ENCODE measurements at regions not wholly inside any gene's neighbourhood (a gene's known extent, or its start where the extent isn't known, plus 50 kb on each side); places are given as distances from the start of the nearest gene placed in this dataset.

DNA sequence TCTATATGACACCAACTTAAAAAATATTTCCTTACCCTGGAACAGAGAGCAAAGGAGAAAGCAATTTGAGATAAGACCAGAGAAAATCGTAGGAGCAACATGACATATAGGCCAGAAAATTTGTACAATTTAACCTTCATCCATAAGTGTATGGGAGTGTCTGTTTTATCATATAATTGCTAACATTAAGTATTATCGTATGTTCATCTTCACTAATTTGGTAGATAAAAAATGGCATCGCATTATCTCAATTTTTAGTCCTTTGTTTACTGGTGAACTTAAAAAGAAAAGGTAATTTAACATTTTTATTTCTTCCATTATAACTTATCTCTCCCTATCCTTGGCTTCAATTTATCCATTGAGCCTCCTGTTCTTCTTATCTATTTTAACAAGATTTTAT, 873.4 kb downstream of the KCNMA1 start:
- Histone ChIP-seq H3K9me3 (no peaks in the 10 kb centered on the region), H3K27ac (no peak overlapping the region), H3K36me3 (no peaks in the 10 kb centered on the region), H3K4me1 (no peaks in the 10 kb centered on the region), H3K27me3 (no peaks in the 10 kb centered on the region), H3K4me3 (no peak overlapping the region)
- no peak for ATAC-seq
- WGBS, 4 donors, result 80 to 84% (median 81%) methylated on average over 3 of the region's 3 CpGs
- TF ChIP-seq, protein P1, sequence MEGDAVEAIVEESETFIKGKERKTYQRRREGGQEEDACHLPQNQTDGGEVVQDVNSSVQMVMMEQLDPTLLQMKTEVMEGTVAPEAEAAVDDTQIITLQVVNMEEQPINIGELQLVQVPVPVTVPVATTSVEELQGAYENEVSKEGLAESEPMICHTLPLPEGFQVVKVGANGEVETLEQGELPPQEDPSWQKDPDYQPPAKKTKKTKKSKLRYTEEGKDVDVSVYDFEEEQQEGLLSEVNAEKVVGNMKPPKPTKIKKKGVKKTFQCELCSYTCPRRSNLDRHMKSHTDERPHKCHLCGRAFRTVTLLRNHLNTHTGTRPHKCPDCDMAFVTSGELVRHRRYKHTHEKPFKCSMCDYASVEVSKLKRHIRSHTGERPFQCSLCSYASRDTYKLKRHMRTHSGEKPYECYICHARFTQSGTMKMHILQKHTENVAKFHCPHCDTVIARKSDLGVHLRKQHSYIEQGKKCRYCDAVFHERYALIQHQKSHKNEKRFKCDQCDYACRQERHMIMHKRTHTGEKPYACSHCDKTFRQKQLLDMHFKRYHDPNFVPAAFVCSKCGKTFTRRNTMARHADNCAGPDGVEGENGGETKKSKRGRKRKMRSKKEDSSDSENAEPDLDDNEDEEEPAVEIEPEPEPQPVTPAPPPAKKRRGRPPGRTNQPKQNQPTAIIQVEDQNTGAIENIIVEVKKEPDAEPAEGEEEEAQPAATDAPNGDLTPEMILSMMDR (IDR thresholded peaks at IDR 0.05), result no peak
- no peak for TF ChIP-seq POLR2A (IDR thresholded peaks at IDR 0.05)
- no peak for DNase-seq
- intact Hi-C loops (cut with DNase I), result no loop called here

DNA sequence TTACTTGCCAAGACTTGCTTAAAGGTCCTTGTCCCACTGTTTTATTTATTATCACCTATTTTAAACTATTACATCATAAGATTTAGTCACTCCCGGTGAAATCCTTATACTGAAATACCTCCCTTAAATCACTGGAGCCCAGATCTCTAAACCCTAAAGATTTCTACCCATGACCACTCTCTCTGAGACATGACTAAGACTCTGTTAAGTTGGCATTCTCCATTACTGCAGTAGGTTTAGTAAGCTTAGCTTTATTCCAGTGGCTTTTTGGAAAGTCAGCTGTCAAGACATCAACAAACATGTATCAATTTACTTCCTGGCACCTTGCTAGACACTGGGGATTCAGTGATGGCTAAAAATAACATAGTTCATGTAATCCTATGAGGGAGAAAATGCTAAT, 874.2 kb downstream of the KCNMA1 start:
- no peaks in the 10 kb centered on the region for H3K9me3 ChIP-seq
- H3K36me3 ChIP-seq, result no peaks in the 10 kb centered on the region
- no peaks in the 10 kb centered on the region for H3K27me3 ChIP-seq
- no peak overlapping the region for H3K4me3 ChIP-seq
- intact Hi-C loops (cut with DNase I), result no loop called here
- TF ChIP-seq, protein P1 (IDR thresholded peaks at IDR 0.05), result no peak
- no peak for TF ChIP-seq POLR2A (IDR thresholded peaks at IDR 0.05)
- H3K27ac ChIP-seq, result no peak overlapping the region
- no peak for ATAC-seq
- 46 to 78% (median 55%) methylated on average over 1 of the region's 1 CpG for WGBS, 4 donors
- DNase-seq, result no peak
- no peaks in the 10 kb centered on the region for H3K4me1 ChIP-seq

DNA sequence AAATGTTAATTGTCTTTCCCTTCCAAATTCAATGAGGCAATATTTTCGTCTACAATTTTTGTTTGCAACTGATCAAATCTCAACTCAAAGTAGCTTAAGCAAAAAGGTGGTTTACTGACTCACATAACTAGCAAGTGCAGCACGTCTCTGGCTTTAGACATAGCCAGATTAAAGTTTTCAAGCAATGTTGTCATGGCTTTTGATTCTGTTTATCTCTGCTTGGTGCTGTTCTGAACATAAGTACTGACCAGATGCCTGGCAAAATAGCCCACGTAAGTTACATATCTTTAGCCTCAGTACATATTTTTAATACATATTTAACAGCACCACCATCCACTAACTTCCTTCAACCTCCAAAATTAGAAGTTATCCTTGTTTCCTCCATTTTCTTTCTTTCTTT, 877.9 kb downstream of the KCNMA1 start:
- intact Hi-C loops (cut with DNase I), result no loop called here
- H3K9me3 ChIP-seq, result no peaks in the 10 kb centered on the region
- ATAC-seq (no peak), DNase-seq (no peak)
- H3K27me3 ChIP-seq, result no peaks in the 10 kb centered on the region
- no peaks in the 10 kb centered on the region for H3K4me1 ChIP-seq
- no peak overlapping the region for H3K27ac ChIP-seq
- TF ChIP-seq, protein P1 (IDR thresholded peaks at IDR 0.05), result no peak
- no peak for TF ChIP-seq POLR2A (IDR thresholded peaks at IDR 0.05)
- no peak overlapping the region for H3K4me3 ChIP-seq
- H3K36me3 ChIP-seq, result no peaks in the 10 kb centered on the region
- WGBS, 4 donors, result 34 to 49% (median 42%) methylated on average over 3 of the region's 3 CpGs

DNA sequence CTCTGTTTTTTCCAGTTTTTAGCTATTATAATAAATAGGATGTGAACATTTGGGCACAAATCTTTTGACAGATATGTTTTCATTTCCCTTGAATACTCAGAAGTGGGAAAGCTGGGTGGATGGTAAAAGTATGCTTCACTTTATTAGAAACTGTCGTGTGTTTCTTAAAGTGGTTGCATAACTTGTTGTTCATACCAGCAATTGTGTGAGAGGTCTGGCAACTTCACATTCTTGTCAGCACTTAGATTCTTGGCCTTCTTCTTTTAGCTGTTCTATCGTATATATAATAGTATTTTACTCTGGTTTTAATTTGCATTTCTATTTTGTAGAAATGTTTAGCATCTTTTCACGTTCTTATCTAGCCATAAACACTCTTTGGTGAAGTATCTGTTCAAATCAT, 894.4 kb downstream of the KCNMA1 start:
- Histone ChIP-seq H3K4me3 (no peak overlapping the region), H3K27ac (no peak overlapping the region), H3K9me3 (no peaks in the 10 kb centered on the region), H3K27me3 (no peaks in the 10 kb centered on the region), H3K4me1 (no peaks in the 10 kb centered on the region), H3K36me3 (no peaks in the 10 kb centered on the region)
- no peak for ATAC-seq
- 37 to 55% (median 43%) methylated on average over 3 of the region's 3 CpGs for WGBS, 4 donors
- no peak for DNase-seq
- TF ChIP-seq POLR2A (IDR thresholded peaks at IDR 0.05), result no peak
- TF ChIP-seq, protein P1 (IDR thresholded peaks at IDR 0.05), result no peak
- intact Hi-C loops (cut with DNase I), result no loop called here

Measured in heart left ventricle (tissue), 16 donors.